ENCODE measurements at regions not wholly inside any gene's neighbourhood (a gene's known extent, or its start where the extent isn't known, plus 50 kb on each side); places are given as distances from the start of the nearest gene placed in this dataset.

DNA sequence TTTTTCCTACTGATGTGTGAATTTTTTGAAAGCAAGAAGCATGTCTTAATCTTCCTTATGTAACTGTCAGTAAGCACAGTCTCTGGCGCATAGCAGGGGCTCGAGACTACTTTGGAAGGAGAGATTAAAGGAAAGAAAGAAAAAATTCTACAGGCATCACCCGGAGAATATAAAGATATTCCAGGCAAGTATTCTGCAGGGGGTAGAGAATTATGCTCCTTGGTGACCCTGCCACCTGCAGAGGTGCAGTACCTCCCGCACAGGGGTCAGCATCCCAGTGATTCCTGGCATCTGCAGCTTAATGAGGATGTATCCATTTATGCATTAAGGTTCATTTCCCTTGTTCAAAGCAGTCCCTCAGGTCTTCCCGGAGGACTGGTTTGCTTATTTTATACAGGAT, 87.6 kb upstream of the WLS start:
- TF ChIP-seq, protein P1, sequence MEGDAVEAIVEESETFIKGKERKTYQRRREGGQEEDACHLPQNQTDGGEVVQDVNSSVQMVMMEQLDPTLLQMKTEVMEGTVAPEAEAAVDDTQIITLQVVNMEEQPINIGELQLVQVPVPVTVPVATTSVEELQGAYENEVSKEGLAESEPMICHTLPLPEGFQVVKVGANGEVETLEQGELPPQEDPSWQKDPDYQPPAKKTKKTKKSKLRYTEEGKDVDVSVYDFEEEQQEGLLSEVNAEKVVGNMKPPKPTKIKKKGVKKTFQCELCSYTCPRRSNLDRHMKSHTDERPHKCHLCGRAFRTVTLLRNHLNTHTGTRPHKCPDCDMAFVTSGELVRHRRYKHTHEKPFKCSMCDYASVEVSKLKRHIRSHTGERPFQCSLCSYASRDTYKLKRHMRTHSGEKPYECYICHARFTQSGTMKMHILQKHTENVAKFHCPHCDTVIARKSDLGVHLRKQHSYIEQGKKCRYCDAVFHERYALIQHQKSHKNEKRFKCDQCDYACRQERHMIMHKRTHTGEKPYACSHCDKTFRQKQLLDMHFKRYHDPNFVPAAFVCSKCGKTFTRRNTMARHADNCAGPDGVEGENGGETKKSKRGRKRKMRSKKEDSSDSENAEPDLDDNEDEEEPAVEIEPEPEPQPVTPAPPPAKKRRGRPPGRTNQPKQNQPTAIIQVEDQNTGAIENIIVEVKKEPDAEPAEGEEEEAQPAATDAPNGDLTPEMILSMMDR (IDR thresholded peaks at IDR 0.05), result no peak
- no peak for TF ChIP-seq POLR2A (IDR thresholded peaks at IDR 0.05)
